SK-N-SH (cell line): ENCODE measurements at regions not wholly inside any gene's neighbourhood (a gene's known extent, or its start where the extent isn't known, plus 50 kb on each side); places are given as distances from the start of the nearest gene placed in this dataset.

Experiments
- CTCF ChIA-PET: fragments of 300-600, 350-600 bp; formaldehyde crosslinking; extraction: SDS; loops from one replicate; lab custom pipeline; 2021; lab: Yijun Ruan, JAX
- POLR2A ChIA-PET: fragments of 350-600 bp; sonication (Branson Sonifier 250); formaldehyde crosslinking; extraction: SDS; loops from one replicate; lab custom pipeline; 2020; ENCODE audit warnings: antibody characterized with exemption, inconsistent platforms; lab: Yijun Ruan, JAX
- DNase-seq: peaks from one replicate; pipeline ENCODE4 v3.0.0; 2012
- H2AFZ ChIP-seq: fragments of 200-600 bp; sonication (generic); 2 replicates; pipeline ENCODE4 v1.8.1; 2016; ENCODE audit warnings: antibody characterized with exemption, mild to moderate bottlenecking, low read depth
- H3F3A ChIP-seq: fragments of 200-600 bp; sonication (generic); replicated peaks from 2 replicates; pipeline ENCODE3; 2016; ENCODE audit warnings: antibody characterized with exemption, mild to moderate bottlenecking; ENCODE audit not compliant: insufficient read depth
- H3K27ac ChIP-seq, 2 experiments: fragments of 200-500 bp in 1 of 2; fragments of 200-600 bp in 1 of 2; sonication (Bioruptor generic) in 1 of 2; sonication (generic), shearing (Covaris generic) in 1 of 2; 2 replicates each; pipeline versions ENCODE4 v1.5.1 to v1.6.1; 2014 to 2016; ENCODE audit warnings: low read depth in 2 of 2, inconsistent platforms in 1 of 2, low read length in 1 of 2, mild to moderate bottlenecking in 1 of 2, mixed read lengths in 1 of 2
- H3K27me3 ChIP-seq: fragments of 200-600 bp; sonication (generic), shearing (Covaris generic); 2 replicates; pipeline ENCODE4 v1.6.1; 2016; ENCODE audit warnings: mixed run types; ENCODE audit not compliant: insufficient read depth
- H3K36me3 ChIP-seq, 2 experiments: fragments of 200-500 bp in 1 of 2; fragments of 200-600 bp in 1 of 2; sonication (Bioruptor generic) in 1 of 2; sonication (generic) in 1 of 2; replicated peaks in 1 of 2; 2 replicates each; pipeline versions ENCODE3 to v1.5.1; 2014 to 2016; ENCODE audit warnings: low read length in 1 of 2, mild to moderate bottlenecking in 1 of 2; ENCODE audit not compliant: insufficient read depth in 2 of 2, control insufficient read depth in 1 of 2
- H3K4me1 ChIP-seq, 2 experiments: fragments of 200-500 bp in 1 of 2; fragments of 200-600 bp in 1 of 2; sonication (Bioruptor generic) in 1 of 2; sonication (generic), shearing (Covaris generic) in 1 of 2; 2 replicates each; pipeline versions ENCODE4 v1.5.1 to v1.6.1; 2014 to 2016; ENCODE audit warnings: low read depth in 1 of 2, low read length in 1 of 2, mixed run types in 1 of 2; ENCODE audit not compliant: insufficient read depth in 2 of 2, control insufficient read depth in 1 of 2
- H3K4me2 ChIP-seq: fragments of 200-600 bp; sonication (generic), shearing (Covaris generic); 2 replicates; pipeline ENCODE4 v1.6.1; 2017; ENCODE audit warnings: mixed run types
- H3K4me3 ChIP-seq, 2 experiments: fragments of 200-500 bp in 1 of 2; fragments of 200-600 bp in 1 of 2; sonication (Bioruptor generic) in 1 of 2; sonication (generic), shearing (Covaris generic) in 1 of 2; 2 replicates each; pipeline versions ENCODE4 v1.5.1 to v1.8.1; 2014 to 2016; ENCODE audit warnings: low read depth in 2 of 2, inconsistent platforms in 1 of 2, low read length in 1 of 2, mild to moderate bottlenecking in 1 of 2, mixed read lengths in 1 of 2, moderate library complexity in 1 of 2
- H3K79me2 ChIP-seq: fragments of 200-600 bp; sonication (generic); 2 replicates; pipeline ENCODE4 v1.8.1; 2017; ENCODE audit warnings: mild to moderate bottlenecking; ENCODE audit not compliant: insufficient read depth
- H3K9ac ChIP-seq: fragments of 200-600 bp; sonication (generic); 2 replicates; pipeline ENCODE4 v1.6.1; 2017; ENCODE audit warnings: mixed run types
- H3K9me2 ChIP-seq: fragments of 200-600 bp; sonication (generic); 2 replicates; pipeline ENCODE4 v1.6.1; 2017; ENCODE audit warnings: mixed run types
- H3K9me3 ChIP-seq: fragments of 200-600 bp; sonication (generic); 2 replicates; pipeline ENCODE4 v1.6.1; 2017; ENCODE audit warnings: mixed run types, mild to moderate bottlenecking, moderate library complexity
- H4K20me1 ChIP-seq: fragments of 200-600 bp; sonication (generic); 2 replicates; pipeline ENCODE4 v1.6.1; 2017; ENCODE audit warnings: mild to moderate bottlenecking, mixed run types; ENCODE audit not compliant: insufficient read depth
- CHD2 ChIP-seq: fragments of 150-350 bp; IDR thresholded peaks from 2 replicates; pipeline ENCODE4 v1.6.1; 2018; ENCODE audit warnings: low read length; ENCODE audit not compliant: partially characterized antibody
- EZH2phosphoT487 ChIP-seq: fragments of 200-600 bp; sonication (generic); IDR thresholded peaks from 2 replicates; pipeline ENCODE4 v1.6.1; 2017; ENCODE audit warnings: low read depth, mixed run types, mild to moderate bottlenecking, antibody characterized with exemption, moderate library complexity, borderline replicate concordance
- FOXJ3 ChIP-seq: sonication (generic); formaldehyde crosslinking; IDR thresholded peaks from 2 replicates; pipeline ENCODE4 v1.5.1; 2020; ENCODE audit warnings: mild to moderate bottlenecking, missing genetic modification reagents
- GABPA ChIP-seq: IDR thresholded peaks from 2 replicates; pipeline ENCODE4 v1.4.0; 2012; ENCODE audit warnings: low read depth, mild to moderate bottlenecking
- GATA2 ChIP-seq: sonication (generic); formaldehyde crosslinking; IDR thresholded peaks from 2 replicates; pipeline ENCODE4 v1.5.0; 2020; ENCODE audit warnings: mild to moderate bottlenecking, missing genetic modification reagents
- MAX ChIP-seq: IDR thresholded peaks from 2 replicates; pipeline ENCODE4 v1.4.0; 2012; ENCODE audit warnings: low read depth
- NRF1 ChIP-seq: IDR thresholded peaks from 2 replicates; pipeline ENCODE4 v1.6.1; 2012; ENCODE audit warnings: low read depth, mild to moderate bottlenecking, low read length
- PBX3 ChIP-seq: IDR thresholded peaks from 2 replicates; pipeline ENCODE4; 2012
- RFX5 ChIP-seq: IDR thresholded peaks from 2 replicates; pipeline ENCODE4 v1.6.1; 2012; ENCODE audit warnings: mild to moderate bottlenecking, improper control_type of control experiment, low read length
- RXRA ChIP-seq: IDR thresholded peaks from 2 replicates; pipeline ENCODE4 v1.4.0; 2012; ENCODE audit warnings: low read depth, mild to moderate bottlenecking, borderline replicate concordance
- SIN3A ChIP-seq: IDR thresholded peaks from 2 replicates; pipeline ENCODE4 v1.6.1; 2012; ENCODE audit warnings: low read depth, mild to moderate bottlenecking, low read length, moderate library complexity, borderline replicate concordance
- USF1 ChIP-seq: IDR thresholded peaks from 2 replicates; pipeline ENCODE4 v1.4.0; 2012; ENCODE audit warnings: low read depth, borderline replicate concordance
- WGBS: methylation state at CpG from one replicate; pipeline ENCODE4 v1.1.6; 2017; ENCODE audit warnings: low lambda C conversion rate; 5-methylcytosine and 5-hydroxymethylcytosine counted together

GRCh38 chr9:11233696-11234095, 620.9 kb upstream of the PTPRD start:
- Histone ChIP-seq H4K20me1 (no peaks in the 10 kb centered on the region), H3K27ac (no peak overlapping the region), H3F3A (no peaks in the 10 kb centered on the region), H3K4me1 (no peaks in the 10 kb centered on the region), H3K79me2 (no peaks in the 10 kb centered on the region), H3K9me2 (no peaks in the 10 kb centered on the region), H3K36me3 (no peaks in the 10 kb centered on the region), H3K4me3 (no peak overlapping the region), H3K9me3 (no peaks in the 10 kb centered on the region), H3K4me2 (no peak overlapping the region), H3K9ac (no peak overlapping the region)
- WGBS = 12% methylated on average over 1 of the region's 1 CpG
- CTCF ChIA-PET = no interaction called here
- POLR2A ChIA-PET = no interaction called here
- DNase-seq = no peak
- TF ChIP-seq RXRA (no peak), SIN3A (no peak), GATA2 (no peak), NRF1 (no peak), CHD2 (no peak), FOXJ3 (CRISPR knock-in tag) (no peak), USF1 (no peak), GABPA (no peak), PBX3 (no peak), RFX5 (no peak)
- TF ChIP-seq, all 33 proteins: peak for 0
- H2AFZ ChIP-seq = no peak overlapping the region
- H3K27me3 ChIP-seq = no peaks in the 10 kb centered on the region

GRCh38 chr9:11235061-11235460, 622.3 kb upstream of the PTPRD start:
- Histone ChIP-seq H3K36me3 (no peaks in the 10 kb centered on the region), H4K20me1 (no peaks in the 10 kb centered on the region)
- 0% methylated on average over 2 of the region's 2 CpGs for WGBS

More at GRCh38 chr9:11235061-11235460, 622.3 kb upstream of the PTPRD start:
- Histone ChIP-seq H3K79me2 (no peaks in the 10 kb centered on the region), H3K9ac (no peak overlapping the region), H3K4me2 (no peak overlapping the region), H2AFZ (no peak overlapping the region), H3K9me2 (no peaks in the 10 kb centered on the region), H3K4me3 (no peak overlapping the region), H3K27me3 (no peaks in the 10 kb centered on the region), H3K27ac (no peak overlapping the region), H3F3A (no peaks in the 10 kb centered on the region), H3K9me3 (no peaks in the 10 kb centered on the region), H3K4me1 (no peaks in the 10 kb centered on the region)
- TF ChIP-seq MAX = no peak
- no peak for TF ChIP-seq EZH2phosphoT487
- POLR2A ChIA-PET = no interaction called here
- no peak for DNase-seq
- CTCF ChIA-PET = no interaction called here
